Ishikawa (cell line): ENCODE measurements at regions not wholly inside any gene's neighbourhood (a gene's known extent, or its start where the extent isn't known, plus 50 kb on each side); places are given as distances from the start of the nearest gene placed in this dataset.

Source experiments
- CEBPB ChIP-seq: IDR thresholded peaks from 2 replicates; pipeline ENCODE4 v1.6.1; 2012
- CREB1 ChIP-seq: IDR thresholded peaks from 2 replicates; pipeline ENCODE4 v1.6.1; 2012; ENCODE audit warnings: low read depth
- EGR1 ChIP-seq: IDR thresholded peaks from 2 replicates; pipeline ENCODE4 v1.6.1; 2012
- EP300 ChIP-seq: IDR thresholded peaks from 2 replicates; pipeline ENCODE4 v1.6.1; 2012; ENCODE audit warnings: borderline replicate concordance
- FOXM1 ChIP-seq: IDR thresholded peaks from 2 replicates; pipeline ENCODE4 v1.6.1; 2012; ENCODE audit warnings: low read depth, borderline replicate concordance
- MAX ChIP-seq: IDR thresholded peaks from 2 replicates; pipeline ENCODE4 v1.6.1; 2012
- NFIC ChIP-seq: IDR thresholded peaks from 2 replicates; pipeline ENCODE4 v1.6.1; 2012
- RAD21 ChIP-seq: IDR thresholded peaks from 2 replicates; pipeline ENCODE4 v1.6.1; 2012; ENCODE audit warnings: low read depth
- REST ChIP-seq: IDR thresholded peaks from 2 replicates; pipeline ENCODE4 v1.6.1; 2012; ENCODE audit warnings: low read depth, mild to moderate bottlenecking
- TAF1 ChIP-seq: IDR thresholded peaks from 2 replicates; pipeline ENCODE4 v1.6.1; 2012; ENCODE audit warnings: low read depth, mild to moderate bottlenecking
- TCF12 ChIP-seq: IDR thresholded peaks from 2 replicates; pipeline ENCODE4 v1.6.1; 2012; ENCODE audit warnings: low read depth
- TEAD4 ChIP-seq: IDR thresholded peaks from 2 replicates; pipeline ENCODE4 v1.6.1; 2012
- YY1 ChIP-seq: IDR thresholded peaks from 2 replicates; pipeline ENCODE4 v1.6.1; 2012; ENCODE audit warnings: low read depth
- ZBTB7A ChIP-seq: IDR thresholded peaks from 2 replicates; pipeline ENCODE4 v1.6.1; 2012; ENCODE audit warnings: low read depth
- TF ChIP-seq, protein P1 (sequence below): IDR thresholded peaks from 2 replicates; pipeline ENCODE4 v1.6.1; 2012

- TF ChIP-seq EP300 (no peak), TAF1 (no peak), TCF12 (no peak), TEAD4 (no peak), REST (no peak), MAX (no peak), RAD21 (no peak), FOXM1 (no peak), ZBTB7A (no peak), CEBPB (no peak), YY1 (no peak), CREB1 (no peak), EGR1 (no peak)
Measured at GRCh38 chr3:103923907-103924306, 1442.8 kb upstream of the ALCAM start.

DNA sequence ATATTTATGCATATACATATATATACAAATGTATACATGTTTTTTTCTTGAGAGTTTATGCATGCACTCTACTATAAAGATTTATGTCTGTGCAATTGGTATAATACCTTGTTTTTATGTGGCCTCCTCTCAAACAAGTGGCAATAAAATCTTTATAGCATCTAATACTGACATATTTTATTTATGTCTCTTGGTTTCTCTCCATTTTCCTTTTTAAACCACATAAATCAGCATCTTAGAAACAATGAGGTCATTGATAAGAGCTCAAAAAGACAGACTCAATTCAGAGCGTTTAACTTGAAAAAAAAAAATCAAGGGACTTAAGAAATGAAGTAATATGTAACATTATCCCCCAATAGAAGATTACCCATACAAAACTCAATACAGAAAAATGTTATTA is 1442.2 kb upstream of the ALCAM start:
- TF ChIP-seq EP300 (no peak), CEBPB (no peak), NFIC (no peak), TEAD4 (no peak), REST (no peak), TAF1 (no peak), ZBTB7A (no peak), TCF12 (no peak), CREB1 (no peak), MAX (no peak), EGR1 (no peak), FOXM1 (no peak), RAD21 (no peak), YY1 (no peak)
- TF ChIP-seq, protein P1, sequence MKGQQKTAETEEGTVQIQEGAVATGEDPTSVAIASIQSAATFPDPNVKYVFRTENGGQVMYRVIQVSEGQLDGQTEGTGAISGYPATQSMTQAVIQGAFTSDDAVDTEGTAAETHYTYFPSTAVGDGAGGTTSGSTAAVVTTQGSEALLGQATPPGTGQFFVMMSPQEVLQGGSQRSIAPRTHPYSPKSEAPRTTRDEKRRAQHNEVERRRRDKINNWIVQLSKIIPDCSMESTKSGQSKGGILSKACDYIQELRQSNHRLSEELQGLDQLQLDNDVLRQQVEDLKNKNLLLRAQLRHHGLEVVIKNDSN = no peak

DNA sequence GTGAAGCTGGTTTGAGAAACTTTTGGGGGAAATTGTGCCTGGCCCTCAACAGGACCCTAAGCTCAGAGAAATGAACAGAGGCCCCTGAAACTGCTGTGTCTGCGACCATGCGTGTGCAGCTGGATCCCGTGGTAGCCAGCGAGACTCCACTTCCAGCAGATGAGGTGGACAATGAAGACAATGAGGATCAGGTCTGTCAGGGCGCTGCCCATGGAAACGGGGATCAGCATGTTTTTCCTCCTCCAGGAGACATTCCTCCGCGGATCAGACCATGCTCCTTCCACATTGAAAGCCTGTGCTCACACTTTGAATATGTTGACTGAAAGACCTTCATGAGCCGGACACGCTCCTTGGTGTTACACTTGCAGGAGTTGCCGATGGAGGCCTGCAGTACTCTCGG is 1439.8 kb upstream of the ALCAM start:
- TF ChIP-seq TCF12 = no peak
- no peak for TF ChIP-seq RAD21
- TF ChIP-seq EGR1 = no peak
- TF ChIP-seq CREB1 = no peak
- TF ChIP-seq CEBPB = no peak
- no peak for TF ChIP-seq NFIC
- TF ChIP-seq MAX = no peak
- no peak for TF ChIP-seq YY1
- TF ChIP-seq TEAD4 = no peak
- no peak for TF ChIP-seq REST
- TF ChIP-seq EP300 = no peak
- TF ChIP-seq, protein P1 = no peak
- TF ChIP-seq ZBTB7A = no peak
- TF ChIP-seq FOXM1 = no peak

DNA sequence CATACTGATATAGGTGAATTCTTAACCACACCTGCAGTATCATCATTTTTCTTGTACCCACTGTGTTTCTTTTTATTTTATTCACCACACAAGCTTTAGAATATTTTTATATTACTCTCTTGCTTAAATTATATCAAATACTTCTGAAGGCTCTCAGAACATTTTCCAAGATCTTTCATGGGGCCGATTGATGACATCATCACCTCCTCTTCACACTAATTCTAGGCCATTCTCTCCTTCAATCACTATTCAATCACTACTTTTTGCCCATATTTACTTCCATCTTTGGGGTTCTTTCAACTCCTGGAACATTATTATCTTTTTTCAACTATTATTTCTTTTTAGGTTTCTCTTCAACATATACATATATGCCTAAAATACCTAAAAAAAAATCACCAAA is 1438.8 kb upstream of the ALCAM start:
- TF ChIP-seq REST (no peak), CEBPB (no peak), TAF1 (no peak), RAD21 (no peak), FOXM1 (no peak), EP300 (no peak), TCF12 (no peak), YY1 (no peak)
- TF ChIP-seq, protein P1 = no peak
